HG02642 (cell line): ENCODE measurements at regions not wholly inside any gene's neighbourhood (a gene's known extent, or its start where the extent isn't known, plus 50 kb on each side); places are given as distances from the start of the nearest gene placed in this dataset.

ENCODE experiments used
- ATAC-seq: cut with Tn5 transposase; IDR thresholded peaks from one replicate; pipeline ENCODE4 v1.9.1; 2021; ENCODE audit warnings: mild to moderate bottlenecking; ENCODE audit not compliant: unreplicated experiment, poor library complexity

DNA sequence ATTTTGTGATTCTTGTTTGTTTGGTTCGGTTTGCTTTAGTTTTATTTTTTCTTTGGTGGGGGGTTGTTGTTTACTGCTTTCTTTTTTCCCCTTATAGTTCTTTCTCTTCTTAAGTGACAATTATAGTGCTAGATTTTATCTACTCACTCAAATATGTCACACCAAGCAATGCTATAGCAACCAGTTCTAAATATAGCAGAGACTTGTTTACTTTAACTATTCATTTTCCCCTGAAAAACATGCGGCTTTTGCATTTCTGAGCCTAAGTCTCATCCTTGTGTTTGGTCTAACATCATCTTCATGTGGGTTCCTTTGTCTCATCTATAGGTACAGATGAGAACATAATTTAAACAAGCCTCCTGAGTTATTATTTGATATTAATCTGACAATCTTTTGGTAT lies 676.6 kb downstream of the FAT4 start:
- no peak for ATAC-seq

- ATAC-seq: no peak
Measured at GRCh38 chr4:125992891-125993290, 678.1 kb downstream of the FAT4 start.

- no peak for ATAC-seq
Measured at GRCh38 chr4:125994024-125994423, 679.3 kb downstream of the FAT4 start.

GRCh38 chr4:125994430-125994829 lies 679.7 kb downstream of the FAT4 start:
- no peak for ATAC-seq

DNA sequence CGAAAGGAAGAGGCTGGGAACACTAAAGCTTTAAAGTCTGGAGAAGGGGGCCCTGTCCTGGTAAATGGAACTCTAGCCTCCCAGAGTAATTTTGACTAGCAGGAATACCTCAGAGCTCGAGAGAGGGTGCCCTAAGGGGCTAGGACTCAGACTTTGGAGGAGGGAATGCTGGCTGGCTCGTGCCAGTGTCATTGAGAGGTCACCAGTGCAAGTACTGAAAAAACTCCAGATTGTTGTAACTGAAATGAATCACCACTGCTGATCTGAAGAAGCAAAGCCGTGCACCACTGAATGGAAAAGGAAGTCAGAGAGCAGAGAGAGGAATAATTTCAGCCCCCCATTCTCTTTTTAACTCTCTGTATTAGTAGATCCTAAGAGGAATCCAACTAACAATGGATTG lies 690.2 kb downstream of the FAT4 start:
- ATAC-seq: no peak

GRCh38 chr4:126007142-126007541 lies 692.4 kb downstream of the FAT4 start:
- no peak for ATAC-seq

GRCh38 chr4:126012691-126013290 lies 698.0 kb downstream of the FAT4 start:
- ATAC-seq: no peak

- ATAC-seq: no peak
Measured at GRCh38 chr4:126018274-126018673, 703.5 kb downstream of the FAT4 start.

GRCh38 chr4:126023896-126024295 lies 709.1 kb downstream of the FAT4 start:
- no peak for ATAC-seq

- no peak for ATAC-seq
Measured at GRCh38 chr4:126027601-126028000, 712.8 kb downstream of the FAT4 start.

DNA sequence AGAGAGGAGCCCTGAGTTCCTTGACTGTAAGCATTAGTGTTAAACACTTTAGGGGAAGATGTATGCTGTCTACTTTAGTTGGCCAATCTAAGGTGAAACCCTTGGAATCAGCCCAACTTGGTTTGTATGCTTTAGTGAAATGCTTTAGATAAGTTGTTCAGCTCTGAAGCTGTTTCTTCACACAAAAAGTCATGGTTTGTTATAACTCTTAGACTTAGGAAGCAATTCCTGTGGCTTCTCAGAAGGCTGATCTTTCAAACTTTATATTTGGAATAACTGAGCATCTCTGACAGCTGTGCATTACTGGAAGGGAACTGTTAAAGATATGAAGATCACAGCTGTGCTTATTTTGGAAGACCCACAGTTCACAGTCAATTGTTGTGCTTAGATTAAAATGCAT lies 714.1 kb downstream of the FAT4 start:
- ATAC-seq: no peak

GRCh38 chr4:126037231-126037630 lies 722.5 kb downstream of the FAT4 start:
- no peak for ATAC-seq

GRCh38 chr4:126038502-126039144 lies 723.9 kb downstream of the FAT4 start:
- no peak for ATAC-seq

- ATAC-seq: no peak
Measured at GRCh38 chr4:126046081-126046614, 731.4 kb downstream of the FAT4 start.

DNA sequence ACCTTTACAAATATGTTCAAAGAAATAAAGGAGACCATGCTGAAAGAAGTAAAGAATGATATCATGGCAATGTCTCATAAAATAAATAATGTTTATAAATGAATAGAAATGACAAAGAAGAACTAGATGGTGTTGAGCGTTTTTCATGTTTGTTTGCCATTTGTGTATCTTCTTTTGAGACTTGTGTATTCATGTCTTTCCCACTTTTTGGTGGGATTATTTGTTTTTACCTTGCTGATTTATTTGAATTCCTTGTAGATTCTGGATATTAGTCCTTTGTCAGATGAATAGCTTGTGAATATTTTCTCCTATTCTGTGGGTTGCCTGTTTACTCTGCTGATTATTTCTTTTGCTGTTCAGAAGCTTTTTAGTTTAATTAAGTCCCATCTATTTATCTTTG lies 732.4 kb downstream of the FAT4 start:
- no peak for ATAC-seq

DNA sequence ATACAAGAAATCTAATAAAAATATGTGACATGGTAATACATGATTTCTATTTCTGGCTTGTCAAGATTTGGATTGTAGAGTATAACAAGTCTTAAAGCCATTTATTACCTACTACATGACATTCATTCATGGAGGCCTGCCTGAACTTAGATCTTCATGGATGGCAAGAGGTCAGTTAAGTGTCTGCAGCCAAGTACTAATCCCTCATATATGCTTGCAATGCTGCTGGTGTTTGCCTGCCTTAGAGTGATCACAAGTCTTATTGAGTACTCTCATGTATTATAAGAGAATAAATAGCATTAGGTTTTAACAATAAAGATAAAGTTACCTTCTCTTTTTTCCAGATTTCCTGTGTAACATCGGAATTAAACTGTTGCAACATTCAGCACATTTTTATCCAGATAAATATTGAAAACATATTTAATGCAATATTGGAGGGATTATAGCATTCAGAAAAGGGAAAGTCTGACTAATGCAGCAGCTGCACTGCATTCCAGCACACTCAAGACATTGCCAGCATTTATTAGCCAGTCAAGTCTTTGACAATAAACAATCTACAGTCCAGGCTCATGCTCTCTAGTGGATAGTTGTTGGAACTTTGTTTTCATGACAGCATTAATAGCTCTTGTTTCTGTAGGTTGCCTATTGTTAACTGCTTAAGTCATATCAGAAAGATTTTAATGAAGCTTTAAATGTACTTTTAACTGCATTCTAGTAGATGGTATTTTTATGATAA lies 737.1 kb downstream of the FAT4 start:
- no peak for ATAC-seq

DNA sequence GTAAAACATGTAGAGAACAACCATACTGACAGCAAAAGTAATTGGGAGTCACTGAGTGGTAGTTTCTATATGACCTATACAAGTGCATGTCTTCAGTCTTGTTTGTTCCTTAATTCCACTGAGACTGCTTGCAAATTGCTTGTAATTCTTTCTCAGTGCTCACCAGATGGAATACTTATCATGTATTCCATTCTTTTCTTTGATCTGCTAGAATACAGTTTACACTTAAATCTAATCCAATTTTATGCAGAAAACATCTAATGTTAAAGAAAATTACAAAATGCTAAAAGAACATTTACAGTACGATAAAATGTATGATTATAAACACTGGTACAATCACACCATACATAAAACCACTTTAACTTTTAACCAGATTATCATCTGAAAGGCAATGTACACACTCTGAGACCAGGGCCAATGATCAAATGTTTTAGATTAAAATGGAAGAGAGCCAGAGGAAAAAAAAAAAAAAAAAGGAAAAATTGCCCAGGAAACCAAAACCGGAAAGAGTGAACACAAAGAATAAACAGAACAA lies 741.4 kb downstream of the FAT4 start:
- ATAC-seq: no peak

DNA sequence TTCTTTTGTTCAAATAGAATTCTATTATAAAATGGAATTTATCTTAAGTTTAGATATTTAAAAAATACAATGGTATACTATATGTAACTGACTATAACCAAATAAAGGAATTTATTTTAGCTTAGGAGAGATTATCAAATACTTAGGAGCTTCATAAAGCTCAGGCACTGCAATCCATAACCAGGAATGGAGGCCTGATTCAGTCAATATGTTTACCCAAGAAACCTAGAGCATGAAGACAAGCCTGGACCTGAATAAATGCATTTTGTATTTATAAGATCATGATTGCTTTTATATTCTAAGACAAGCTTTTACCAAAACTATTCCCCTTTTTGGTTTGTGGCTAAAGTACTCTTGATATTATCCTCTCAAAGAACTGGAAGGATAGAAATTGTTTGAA lies 742.6 kb downstream of the FAT4 start:
- no peak for ATAC-seq

GRCh38 chr4:126058596-126058995 lies 743.8 kb downstream of the FAT4 start:
- no peak for ATAC-seq

DNA sequence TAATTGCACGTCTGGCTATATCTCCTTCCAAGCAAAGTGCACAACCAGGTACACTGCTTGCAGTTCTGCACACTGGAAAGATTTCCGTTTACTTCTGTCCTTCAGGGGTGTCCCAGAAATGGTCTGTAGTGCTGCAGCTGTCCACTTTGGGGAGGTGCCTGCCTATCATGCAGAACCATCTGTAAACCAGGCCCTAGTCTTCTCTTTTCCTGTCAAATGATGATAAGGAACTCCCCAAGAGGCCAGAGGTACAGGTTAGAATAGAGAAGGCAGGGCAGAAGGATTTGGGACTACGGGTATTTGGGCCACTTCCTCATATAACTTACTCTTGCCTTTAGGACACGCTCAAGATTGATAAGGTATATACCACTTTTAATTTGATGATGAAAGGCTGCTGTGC lies 746.9 kb downstream of the FAT4 start:
- ATAC-seq: no peak

- no peak for ATAC-seq
Measured at GRCh38 chr4:126065016-126065415, 750.3 kb downstream of the FAT4 start.
